ENCODE measurements at regions not wholly inside any gene's neighbourhood (a gene's known extent, or its start where the extent isn't known, plus 50 kb on each side); places are given as distances from the start of the nearest gene placed in this dataset.
A peak's percentile ranks its signal among the peaks of the same experiment; 100 is the strongest.

GRCh38 chr3:535566-536416 lies 339.2 kb downstream of the CHL1 start (continued):
- TF ChIP-seq SAP30 (IDR thresholded peaks at IDR 0.05; ENCODE audit: insufficient read depth, insufficient replicate concordance, low read length) (no peak), GABPA (IDR thresholded peaks at IDR 0.05; ENCODE audit: borderline replicate concordance, insufficient read depth, low read length) (no peak), USF2 (IDR thresholded peaks at IDR 0.05; ENCODE audit: low read length) (no peak), TBP (IDR thresholded peaks at IDR 0.05; ENCODE audit: low read depth, low read length) (peak; percentile 46)

Data from H1 (cell line).